ENCODE measurements at regions not wholly inside any gene's neighbourhood (a gene's known extent, or its start where the extent isn't known, plus 50 kb on each side); places are given as distances from the start of the nearest gene placed in this dataset.

GRCh38 chr9:25543806-25544205, 134.4 kb downstream of the TUSC1 start:
- no peak overlapping the region for H3K4me3 ChIP-seq (ENCODE audit: low read depth, low read length)
- DNase-seq (ENCODE audit: low read depth): no peak
- no peak for TF ChIP-seq CTCF (IDR thresholded peaks at IDR 0.05; ENCODE audit: low read depth, low read length, missing control alignments)
- in situ Hi-C loops (cut with HindIII; ENCODE audit: low sequenced_read_pairs): loop anchor here (25.0 kb wide), 2 partner anchors 93 to 343 kb away; no protein-coding TSS in a partner anchor

- TF ChIP-seq CTCF (IDR thresholded peaks at IDR 0.05; ENCODE audit: low read depth, low read length, missing control alignments): no peak
- no peak overlapping the region for H3K4me3 ChIP-seq (ENCODE audit: low read depth, low read length)
- in situ Hi-C loops (cut with HindIII; ENCODE audit: low sequenced_read_pairs): loop anchor here (25.0 kb wide), 2 partner anchors 95 to 345 kb away; no protein-coding TSS in a partner anchor
- no peak for DNase-seq (ENCODE audit: low read depth)
These were observed 135.9 kb downstream of the TUSC1 start for GRCh38 chr9:25542319-25542718.

GRCh38 chr9:25537808-25538207, 140.4 kb downstream of the TUSC1 start:
- no peak overlapping the region for H3K4me3 ChIP-seq (ENCODE audit: low read depth, low read length)
- in situ Hi-C loops (cut with HindIII; ENCODE audit: low sequenced_read_pairs): loop anchor here (25.0 kb wide), 2 partner anchors 99 to 349 kb away; no protein-coding TSS in a partner anchor
- TF ChIP-seq CTCF (IDR thresholded peaks at IDR 0.05; ENCODE audit: low read depth, low read length, missing control alignments): no peak
- no peak for DNase-seq (ENCODE audit: low read depth)

- in situ Hi-C loops (cut with HindIII; ENCODE audit: low sequenced_read_pairs): no loop called here
- DNase-seq (ENCODE audit: low read depth): no peak
- no peak for TF ChIP-seq CTCF (IDR thresholded peaks at IDR 0.05; ENCODE audit: low read depth, low read length, missing control alignments)
- no peak overlapping the region for H3K4me3 ChIP-seq (ENCODE audit: low read depth, low read length)
These were observed 159.0 kb downstream of the TUSC1 start for GRCh38 chr9:25519286-25519685.

GRCh38 chr9:25517701-25518100, 160.5 kb downstream of the TUSC1 start:
- in situ Hi-C loops (cut with HindIII; ENCODE audit: low sequenced_read_pairs): no loop called here
- DNase-seq (ENCODE audit: low read depth): no peak
- no peak for TF ChIP-seq CTCF (IDR thresholded peaks at IDR 0.05; ENCODE audit: low read depth, low read length, missing control alignments)
- H3K4me3 ChIP-seq (ENCODE audit: low read depth, low read length): no peak overlapping the region

GRCh38 chr9:25513509-25514033, 164.7 kb downstream of the TUSC1 start:
- H3K4me3 ChIP-seq (ENCODE audit: low read depth, low read length): no peak overlapping the region
- TF ChIP-seq CTCF (IDR thresholded peaks at IDR 0.05; ENCODE audit: low read depth, low read length, missing control alignments): no peak
- in situ Hi-C loops (cut with HindIII; ENCODE audit: low sequenced_read_pairs): no loop called here
- DNase-seq (ENCODE audit: low read depth): no peak

Data from astrocyte of the cerebellum (primary cell).